HG02884 (cell line): ENCODE measurements at regions not wholly inside any gene's neighbourhood (a gene's known extent, or its start where the extent isn't known, plus 50 kb on each side); places are given as distances from the start of the nearest gene placed in this dataset.

Source experiments
- ATAC-seq: cut with Tn5 transposase; IDR thresholded peaks from one replicate; pipeline ENCODE4 v1.9.1; 2021; ENCODE audit warnings: mild to moderate bottlenecking, moderate library complexity; ENCODE audit not compliant: unreplicated experiment

DNA sequence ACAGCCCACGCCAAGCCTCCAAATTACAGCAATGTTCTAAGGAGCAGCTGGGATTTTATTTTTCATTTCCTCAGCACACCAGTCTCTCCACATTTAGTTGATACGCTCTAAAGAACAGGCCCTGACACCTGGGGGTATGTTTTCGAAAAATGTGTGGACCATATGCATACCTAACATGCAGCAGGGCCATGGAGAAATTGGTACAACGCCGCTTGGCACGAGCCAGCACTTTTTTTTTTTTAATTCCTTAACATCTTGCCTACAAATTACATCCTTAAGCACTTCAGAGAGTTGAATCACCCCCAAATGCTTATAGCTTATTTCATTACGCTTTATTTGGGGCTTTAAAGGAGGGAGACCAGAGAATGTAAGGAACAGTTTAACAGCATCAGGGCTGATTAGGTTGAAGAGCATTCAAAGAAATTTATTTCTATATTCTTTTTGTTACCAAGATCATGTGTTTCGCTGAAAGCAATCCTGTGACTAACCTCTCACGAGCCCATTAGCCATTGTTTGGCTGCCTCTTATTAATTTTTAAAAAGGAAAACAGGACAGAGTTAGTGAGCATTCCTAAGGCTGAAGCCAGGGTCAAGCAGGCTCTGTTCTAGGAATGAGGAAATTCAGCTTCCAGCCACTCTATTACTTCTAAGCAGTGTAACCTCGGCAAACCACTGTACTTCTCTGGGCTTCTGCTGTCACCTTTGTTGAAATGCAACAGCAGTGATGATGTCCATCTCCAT is 173.8 kb downstream of the ACTL7B start:
- no peak for ATAC-seq

DNA sequence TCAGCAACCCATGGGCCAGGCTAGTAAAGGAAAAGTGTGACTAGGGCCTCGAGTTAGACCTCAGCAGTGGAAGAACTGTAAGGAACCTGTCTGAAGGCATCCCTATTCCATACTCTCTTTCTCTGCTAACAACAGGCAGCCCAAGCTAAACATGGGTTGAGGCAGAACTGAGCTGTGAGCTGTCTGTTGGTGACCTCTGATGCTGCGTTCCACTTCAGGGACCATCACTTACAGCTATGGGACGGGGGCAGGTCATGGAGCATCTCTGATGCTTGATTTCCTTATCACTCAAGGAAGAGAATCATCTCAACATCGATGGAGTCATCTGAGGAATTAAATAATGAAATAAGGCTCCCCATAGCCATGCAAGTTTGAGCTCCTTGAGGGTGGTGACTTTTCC is 174.8 kb downstream of the ACTL7B start:
- no peak for ATAC-seq

DNA sequence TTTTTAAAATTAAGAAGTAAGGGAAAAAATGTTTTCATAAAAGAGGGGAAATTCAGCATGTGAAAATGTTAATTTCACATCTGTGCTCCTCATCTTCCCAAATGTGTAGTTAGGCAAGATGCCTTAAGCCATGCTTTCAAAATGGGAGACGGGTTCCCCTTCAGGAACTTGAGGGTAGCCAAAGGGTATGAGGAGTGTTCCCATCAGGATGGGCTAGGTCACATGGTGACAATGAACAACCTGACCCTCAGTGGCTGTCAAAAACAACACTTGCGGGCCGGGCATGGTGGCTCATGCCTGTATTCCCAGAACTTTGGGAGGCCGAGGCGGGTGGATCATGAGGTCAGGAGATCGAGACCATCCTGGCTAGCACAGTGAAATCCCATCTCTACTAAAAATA is 178.0 kb downstream of the ACTL7B start:
- ATAC-seq, result no peak

DNA sequence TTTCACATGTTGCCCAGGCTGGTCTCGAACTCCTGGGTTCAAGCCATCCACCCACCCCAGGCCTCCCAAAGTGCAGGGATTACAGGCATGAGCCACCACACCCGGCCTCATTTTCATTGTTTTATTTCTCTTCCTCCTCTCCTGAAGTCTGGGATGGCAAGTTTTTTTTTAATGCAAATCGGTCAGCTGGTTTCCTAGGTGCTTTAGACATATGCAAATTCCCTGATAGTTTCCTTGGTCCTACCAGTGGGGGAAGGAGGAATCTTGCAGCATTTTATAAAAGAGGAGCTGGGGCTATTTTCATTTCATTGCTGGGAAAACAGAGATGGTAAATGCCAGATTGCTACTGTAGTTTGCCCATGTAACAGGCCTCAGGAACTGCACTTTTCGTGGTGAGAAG is 179.4 kb downstream of the ACTL7B start:
- no peak for ATAC-seq

DNA sequence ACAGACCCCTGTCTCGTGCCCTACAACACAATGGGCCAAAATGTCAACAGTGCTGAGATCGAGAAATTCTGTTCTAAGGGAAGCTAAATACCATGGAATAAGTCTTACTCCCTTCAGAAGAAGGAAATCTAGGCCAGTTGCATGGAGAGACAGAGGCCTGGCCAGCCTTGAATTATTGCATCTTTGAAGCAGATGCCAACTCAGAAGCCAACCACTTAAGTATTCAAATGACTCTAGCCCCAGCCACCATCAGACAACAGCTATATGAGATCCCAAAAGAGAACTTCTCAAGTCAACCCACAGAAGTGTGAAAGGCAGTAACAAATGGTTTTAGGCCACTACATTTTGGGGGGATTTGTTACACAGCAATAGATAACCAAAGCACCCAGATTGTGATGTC is 180.1 kb downstream of the ACTL7B start:
- no peak for ATAC-seq

DNA sequence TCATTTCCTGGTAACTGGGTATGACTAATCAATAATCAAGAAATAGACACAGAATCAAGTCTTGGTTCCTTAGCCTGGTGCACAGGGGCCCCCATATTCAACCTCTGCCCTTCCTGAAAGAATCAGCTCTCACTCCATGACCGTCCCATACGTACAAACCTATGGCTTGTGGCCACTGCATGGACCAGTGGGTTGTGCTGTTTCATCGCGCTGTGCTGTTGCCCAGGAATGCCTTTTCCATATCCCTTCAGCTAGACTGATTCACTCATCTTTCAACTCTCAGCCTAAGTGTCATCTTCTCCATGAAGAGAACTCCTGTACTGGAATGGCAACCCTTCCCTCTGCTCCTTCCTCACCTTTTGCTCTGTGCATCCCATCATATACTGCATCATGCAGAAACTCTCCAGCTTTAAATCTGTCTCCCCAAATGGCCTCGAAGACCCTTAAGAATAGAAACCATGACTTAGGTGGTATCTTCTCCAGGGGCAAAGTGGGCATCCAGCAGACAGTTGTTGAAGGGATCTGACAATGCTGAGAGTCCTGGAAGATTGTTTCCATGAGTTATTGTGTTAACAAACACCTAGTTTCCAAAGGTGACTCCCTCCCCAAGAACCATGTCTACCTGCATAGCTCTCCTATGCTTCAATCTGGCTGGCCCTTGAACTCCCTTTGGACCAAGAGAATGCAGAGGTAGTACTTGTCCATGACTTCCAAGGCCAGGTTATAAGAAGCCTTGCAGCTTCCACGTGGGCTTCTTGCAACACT is 180.8 kb downstream of the ACTL7B start:
- no peak for ATAC-seq

DNA sequence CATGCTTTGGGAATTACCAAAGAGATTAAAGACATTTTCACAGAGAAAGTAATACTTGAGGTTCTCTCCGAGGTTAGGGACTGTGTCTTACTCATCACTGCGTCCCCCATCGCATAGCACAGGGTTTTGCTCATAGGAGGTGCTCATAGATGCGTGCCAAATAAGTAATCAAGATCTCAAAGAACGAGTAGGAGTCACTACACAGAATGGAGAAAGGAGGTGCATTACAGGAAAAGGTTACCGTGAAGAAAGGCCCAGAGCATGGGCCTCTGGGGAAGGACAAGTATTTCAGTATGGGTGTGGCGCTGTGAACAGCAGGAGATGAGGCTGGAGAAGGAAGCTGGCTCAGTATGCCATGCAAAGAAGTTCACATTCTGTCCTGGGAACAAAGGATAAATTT is 182.4 kb downstream of the ACTL7B start:
- no peak for ATAC-seq

DNA sequence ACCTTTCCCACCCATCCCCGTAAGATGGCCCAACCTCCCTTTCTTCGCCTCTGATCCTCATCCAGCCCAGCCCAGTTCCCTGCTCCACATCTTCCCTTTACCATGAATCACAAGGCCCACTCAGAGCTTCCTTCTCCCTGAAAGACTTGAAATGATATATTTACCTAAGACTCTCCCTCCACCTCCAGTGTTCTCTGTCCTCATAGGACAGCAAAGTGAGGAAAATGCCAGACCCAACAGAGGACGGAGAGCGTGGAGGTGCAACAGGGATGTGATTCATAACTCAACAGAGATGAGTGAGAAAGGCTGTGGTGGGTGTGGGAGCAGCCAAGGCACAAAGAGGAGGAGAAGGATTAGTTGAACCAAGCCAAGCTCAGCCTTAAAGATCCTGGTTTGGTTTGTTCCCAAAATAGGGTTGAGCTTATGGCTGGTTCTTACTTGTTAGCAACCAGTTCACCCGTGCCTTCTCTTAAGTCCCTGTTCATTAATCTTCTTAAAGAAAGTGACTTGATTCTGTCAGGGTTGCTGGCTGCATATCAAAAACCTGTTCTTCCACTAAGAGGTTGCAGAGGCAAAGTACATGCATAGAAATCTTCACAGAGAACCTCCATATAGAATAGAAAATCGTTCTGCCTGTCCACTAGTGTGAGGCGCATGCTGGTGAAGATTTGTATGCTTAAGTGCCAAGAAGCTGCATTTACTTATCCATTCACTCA is 183.2 kb downstream of the ACTL7B start:
- ATAC-seq, result no peak

DNA sequence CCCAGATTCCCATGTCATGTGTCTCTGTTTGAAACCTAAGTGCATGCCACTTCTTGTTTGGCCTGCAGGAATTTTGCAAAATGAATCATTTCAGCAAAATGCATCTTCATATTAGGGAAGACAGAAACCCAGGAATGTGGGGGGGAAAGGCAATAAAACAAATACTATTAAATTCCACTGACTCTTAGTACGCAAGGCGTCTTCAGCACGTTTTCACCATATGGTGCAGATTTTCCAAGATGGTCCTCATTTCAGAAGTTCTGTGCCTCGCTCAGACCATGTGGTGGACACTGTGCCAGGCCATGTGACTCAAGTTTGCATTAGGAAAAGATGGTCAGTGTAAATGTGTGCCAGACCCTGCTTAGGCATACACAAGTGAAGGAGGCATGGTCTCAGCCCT is 184.0 kb downstream of the ACTL7B start:
- ATAC-seq, result no peak

DNA sequence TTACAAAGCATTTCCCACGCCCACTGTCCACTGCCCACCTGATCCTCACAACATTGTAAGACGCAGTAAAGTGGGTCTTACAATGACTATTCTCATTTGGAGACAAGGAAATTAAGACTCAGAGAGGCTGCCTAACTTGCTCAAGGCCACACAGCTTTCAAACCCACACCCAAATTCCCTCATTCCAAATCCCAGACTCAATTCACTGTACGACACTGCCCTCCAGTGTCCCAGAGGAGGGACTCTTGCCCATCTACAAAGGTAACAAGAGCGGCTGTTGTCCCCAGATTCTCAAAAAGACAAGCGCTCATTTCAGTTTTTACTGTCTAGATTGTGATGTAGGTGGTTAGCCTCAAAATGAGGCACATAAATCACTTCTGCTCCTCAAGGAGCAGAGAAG is 184.6 kb downstream of the ACTL7B start:
- ATAC-seq, result no peak

DNA sequence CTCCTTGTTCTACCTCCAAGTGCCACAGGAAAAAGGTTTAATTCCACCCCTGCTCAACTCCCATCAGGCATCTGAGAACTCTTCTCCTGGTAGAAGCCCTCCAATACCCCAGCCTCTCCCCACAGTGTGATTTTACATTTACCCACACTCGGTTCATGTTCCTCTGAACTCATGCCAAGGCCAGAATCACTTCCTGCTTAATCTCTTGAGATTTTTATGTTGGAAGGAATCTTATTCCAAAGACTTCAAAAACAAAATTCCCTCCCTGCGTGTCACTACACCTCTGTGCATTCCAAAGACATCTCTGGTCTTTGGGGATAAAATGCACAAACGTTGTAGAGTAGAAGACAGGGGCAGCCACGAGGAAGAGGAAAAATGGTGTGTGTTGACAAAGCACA is 186.8 kb downstream of the ACTL7B start:
- ATAC-seq, result no peak

DNA sequence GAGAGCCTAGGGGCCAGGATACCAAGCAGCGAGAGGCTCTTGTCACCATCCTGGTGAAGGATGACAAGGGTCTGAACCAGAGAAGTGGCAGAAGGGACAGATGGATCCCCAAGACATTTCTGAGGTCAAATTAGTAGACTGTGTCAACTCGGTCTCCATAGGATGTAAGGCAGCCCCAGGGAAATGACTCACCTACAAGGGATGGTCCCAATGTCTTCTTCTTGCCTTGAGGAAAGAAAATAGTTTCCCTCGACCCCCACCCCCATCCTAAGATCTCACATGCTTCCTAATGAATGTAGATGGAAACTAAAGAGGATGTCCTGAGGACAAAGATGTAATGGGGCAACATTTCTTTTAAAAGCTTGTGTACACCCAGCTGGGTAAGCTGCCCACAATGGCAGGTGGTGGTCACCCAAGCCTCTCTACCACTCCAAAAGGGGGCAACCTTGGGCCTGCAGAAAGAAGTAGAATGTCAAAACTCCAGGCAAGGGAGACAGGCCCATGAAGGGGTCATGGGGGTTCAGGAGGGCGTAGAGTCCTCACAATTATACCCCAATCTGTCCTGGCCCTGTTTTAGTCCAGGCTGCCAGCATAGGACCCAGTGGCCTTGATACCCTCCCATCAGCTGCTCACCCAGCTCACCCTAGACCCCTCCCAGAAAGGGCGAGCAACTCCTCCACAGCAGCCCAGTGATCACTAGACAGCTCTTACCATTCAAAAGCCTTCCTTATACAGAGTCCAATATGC is 187.4 kb downstream of the ACTL7B start:
- ATAC-seq, result no peak

DNA sequence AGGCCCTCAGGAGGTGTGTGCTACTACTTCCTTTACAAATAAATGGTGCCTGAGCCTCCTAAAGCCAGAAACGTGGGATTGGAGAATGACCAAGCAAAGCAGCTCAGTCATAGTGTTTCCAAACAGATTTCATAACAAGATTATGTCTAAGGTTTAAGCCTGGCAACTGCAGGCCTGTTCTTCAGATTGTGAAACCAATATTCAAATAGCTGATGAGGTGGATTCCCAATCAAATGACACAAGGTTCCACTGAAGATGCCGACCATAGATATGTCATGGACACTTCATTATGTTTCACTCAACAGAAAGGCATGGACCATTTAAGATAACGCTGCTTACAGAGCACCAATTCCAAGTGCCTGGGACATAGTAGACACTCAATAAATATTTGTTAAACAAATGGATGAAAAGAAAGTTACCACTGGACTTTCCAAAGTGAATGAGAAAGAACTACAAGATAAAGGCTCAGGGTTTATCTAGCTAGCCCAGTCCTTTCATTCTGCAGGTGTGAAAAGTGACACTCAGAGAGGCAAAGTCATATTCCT is 189.5 kb downstream of the ACTL7B start:
- no peak for ATAC-seq

DNA sequence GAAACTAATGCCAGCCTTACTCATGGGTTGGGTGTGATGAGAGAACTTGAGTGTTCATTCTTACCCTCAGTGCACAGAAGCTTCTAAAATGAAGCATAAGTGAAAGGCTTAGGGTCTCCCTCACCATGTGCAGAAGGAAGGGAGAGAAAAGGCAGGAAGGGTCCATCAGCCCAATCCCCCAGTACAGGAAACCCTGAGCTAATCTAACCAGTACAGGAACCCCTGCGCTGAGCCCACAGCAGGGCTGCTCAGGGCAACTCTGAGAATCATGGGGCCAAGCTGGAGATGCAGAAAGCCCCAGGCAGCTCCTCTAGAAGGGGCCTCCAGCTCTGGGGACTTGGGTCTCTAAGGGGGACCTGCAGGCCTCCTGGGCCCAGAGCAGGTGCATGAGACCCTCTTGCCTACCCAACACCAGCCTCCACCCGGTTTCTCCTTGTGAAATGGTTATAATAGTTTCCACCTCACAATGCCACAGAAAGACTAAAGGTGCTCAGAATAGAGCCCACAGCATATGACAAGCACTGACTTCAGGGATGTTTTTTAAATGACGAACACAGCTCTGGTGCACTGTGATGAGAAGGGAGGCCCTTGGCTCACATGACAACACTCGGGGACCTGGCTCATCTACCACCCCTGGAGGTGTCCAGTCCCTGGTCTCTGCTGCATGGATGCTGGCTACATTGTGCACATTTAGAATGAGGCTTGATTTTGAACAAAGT is 190.1 kb downstream of the ACTL7B start:
- no peak for ATAC-seq

DNA sequence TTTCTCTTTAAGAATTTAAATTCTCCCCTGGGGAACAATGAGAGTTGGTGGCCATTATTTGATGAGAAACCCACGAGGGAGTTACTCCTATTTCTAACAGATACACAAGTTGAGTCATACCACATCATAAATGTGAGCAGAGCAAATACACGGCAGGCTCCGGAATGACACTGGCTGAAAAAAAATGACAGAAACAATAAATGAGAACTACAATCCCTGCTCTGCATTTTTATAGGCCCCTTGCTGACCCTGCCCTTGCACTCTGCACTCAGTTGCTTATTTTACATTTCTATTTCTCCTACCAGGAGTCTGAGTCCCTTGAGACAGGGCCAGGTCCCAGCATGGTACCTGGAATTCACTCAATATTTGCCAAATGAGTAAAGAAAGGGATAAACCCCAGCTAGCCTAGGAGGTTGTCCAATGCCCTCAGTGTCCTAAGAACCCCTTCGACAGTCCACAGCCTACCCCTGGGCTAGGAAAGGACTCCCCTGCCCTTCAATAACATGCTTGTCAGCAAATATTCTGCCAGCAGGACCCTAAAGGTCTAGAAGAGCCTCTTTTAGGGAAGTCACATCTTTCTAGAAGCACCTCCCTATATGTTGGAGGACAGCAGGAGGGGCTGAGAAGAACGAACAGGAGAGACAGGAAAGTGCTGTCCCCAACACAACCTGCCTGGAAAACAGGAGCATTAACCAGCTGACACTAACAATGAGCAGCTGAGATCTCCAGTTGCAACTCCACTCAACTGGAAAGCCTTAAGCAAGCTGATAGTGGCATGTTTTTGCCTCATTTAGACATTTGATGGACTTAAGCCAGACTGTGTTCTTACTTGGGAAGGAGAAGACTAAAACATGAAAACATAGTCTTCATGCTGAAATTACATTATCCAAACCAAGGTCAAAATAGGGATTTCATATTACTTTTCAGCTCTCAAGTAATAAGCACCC is 191.2 kb downstream of the ACTL7B start:
- ATAC-seq, result no peak

DNA sequence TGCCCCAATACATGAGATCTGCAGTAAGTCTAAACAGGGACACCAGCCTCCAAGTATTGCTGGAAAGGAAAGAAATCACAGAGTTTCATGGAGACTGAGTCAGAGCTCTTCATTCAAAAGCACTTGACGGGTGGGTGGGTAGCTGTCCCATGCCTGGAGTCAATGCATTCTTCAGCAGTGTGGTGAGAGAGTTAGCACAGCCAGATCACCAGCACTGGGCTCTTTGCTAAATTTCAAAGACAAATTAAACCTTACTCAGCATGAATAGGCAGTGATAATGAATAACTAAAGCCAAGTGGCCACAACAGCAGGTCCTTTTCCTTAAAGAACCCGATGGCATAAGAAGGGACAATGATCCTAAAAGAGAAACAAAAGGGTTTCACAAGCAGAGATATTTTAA is 192.4 kb downstream of the ACTL7B start:
- ATAC-seq, result no peak

DNA sequence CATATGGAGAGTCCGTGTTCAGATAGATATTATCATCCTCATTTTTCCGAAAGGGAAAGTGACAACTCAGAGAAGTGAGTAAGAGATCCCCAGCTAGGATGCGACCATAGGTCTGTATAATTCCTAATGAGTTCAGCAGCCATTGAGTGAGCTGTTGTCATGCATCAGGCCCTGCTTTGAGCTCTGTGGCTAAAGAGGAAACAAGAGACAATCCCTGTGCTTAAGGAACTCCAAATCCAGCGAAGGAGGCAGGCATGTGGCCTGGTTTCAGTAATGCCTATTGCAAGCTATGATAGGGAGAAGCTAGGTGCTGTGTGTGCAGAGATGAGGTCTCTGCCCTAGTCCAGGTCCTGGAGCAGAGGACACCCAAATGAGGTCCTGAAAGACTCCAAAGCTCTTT is 192.8 kb downstream of the ACTL7B start:
- ATAC-seq, result no peak

DNA sequence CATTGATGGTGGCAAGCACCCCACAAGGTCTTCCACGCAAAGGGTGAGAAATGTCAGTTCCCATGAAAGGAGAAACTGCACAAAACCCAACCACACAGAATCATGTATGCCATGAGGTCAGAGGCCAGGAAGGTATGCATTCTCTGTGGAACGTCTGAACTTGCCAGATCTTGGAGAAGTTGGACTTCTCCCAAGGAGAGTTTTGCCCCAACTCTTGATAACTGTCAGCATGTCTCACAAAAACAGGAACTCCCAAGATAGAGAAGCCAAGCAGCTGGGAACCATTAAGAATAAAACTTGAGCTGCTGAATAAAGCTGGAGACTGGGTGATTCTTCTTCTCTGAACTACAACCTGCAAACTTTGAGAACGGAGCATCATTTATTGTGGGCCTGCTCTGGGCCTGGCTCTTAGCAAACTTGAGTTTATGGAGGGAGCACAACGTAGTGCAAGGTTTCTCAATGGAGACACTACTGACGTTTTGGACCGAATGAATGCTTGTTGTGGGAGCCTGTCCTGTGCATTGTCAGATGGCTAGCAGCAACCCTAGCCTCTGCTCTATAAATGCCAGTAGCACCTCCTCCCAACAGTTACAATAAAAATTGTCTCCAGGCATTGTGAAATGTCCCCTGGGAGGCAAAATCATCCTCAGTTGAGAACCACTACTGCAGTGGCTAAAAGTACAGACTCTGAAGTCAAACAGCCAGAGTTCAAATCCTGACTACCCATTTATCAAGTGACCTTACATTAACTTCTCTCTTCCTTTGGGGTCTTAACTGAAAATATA is 193.5 kb downstream of the ACTL7B start:
- ATAC-seq, result no peak
